HFF-Myc (cell line): ENCODE measurements at regions not wholly inside any gene's neighbourhood (a gene's known extent, or its start where the extent isn't known, plus 50 kb on each side); places are given as distances from the start of the nearest gene placed in this dataset.

Experiments
- DNase-seq: peaks from one replicate; pipeline ENCODE4 v3.0.0-alpha.2; 2011; ENCODE audit warnings: low read depth; ENCODE audit errors: extremely low read depth
- H3K4me3 ChIP-seq: replicated peaks from 2 replicates; pipeline ENCODE4 v1.5.1; 2011; ENCODE audit warnings: low read depth, mild to moderate bottlenecking, control low read depth, low read length
- TF ChIP-seq, protein P1 (sequence below): IDR thresholded peaks from 2 replicates; pipeline ENCODE4 v1.5.1; 2012; ENCODE audit warnings: mild to moderate bottlenecking, low read depth, low read length, control low read depth; ENCODE audit errors: missing control alignments

DNA sequence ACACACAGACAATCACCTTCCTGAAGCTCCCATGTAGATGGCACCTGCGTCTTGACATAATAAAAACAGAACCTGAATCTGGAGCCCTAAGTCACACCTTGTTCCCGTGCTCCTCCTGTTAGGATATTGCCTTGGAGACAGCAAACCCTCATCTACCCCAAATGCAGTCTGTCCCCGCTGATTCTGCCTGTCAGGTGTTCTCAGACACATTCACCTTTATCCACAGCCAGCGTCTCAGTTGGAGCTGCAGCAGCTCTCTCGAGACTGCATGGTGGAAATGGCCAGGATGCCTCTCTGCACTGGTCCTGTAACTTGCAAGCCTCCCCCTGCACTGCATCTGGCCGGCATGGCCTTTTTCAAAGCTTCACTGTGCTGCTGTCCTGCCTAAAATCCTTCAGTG, 218.0 kb upstream of the ZNF32 start:
- H3K4me3 ChIP-seq: no peak overlapping the region
- DNase-seq: no peak
- TF ChIP-seq, protein P1, sequence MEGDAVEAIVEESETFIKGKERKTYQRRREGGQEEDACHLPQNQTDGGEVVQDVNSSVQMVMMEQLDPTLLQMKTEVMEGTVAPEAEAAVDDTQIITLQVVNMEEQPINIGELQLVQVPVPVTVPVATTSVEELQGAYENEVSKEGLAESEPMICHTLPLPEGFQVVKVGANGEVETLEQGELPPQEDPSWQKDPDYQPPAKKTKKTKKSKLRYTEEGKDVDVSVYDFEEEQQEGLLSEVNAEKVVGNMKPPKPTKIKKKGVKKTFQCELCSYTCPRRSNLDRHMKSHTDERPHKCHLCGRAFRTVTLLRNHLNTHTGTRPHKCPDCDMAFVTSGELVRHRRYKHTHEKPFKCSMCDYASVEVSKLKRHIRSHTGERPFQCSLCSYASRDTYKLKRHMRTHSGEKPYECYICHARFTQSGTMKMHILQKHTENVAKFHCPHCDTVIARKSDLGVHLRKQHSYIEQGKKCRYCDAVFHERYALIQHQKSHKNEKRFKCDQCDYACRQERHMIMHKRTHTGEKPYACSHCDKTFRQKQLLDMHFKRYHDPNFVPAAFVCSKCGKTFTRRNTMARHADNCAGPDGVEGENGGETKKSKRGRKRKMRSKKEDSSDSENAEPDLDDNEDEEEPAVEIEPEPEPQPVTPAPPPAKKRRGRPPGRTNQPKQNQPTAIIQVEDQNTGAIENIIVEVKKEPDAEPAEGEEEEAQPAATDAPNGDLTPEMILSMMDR: no peak

DNA sequence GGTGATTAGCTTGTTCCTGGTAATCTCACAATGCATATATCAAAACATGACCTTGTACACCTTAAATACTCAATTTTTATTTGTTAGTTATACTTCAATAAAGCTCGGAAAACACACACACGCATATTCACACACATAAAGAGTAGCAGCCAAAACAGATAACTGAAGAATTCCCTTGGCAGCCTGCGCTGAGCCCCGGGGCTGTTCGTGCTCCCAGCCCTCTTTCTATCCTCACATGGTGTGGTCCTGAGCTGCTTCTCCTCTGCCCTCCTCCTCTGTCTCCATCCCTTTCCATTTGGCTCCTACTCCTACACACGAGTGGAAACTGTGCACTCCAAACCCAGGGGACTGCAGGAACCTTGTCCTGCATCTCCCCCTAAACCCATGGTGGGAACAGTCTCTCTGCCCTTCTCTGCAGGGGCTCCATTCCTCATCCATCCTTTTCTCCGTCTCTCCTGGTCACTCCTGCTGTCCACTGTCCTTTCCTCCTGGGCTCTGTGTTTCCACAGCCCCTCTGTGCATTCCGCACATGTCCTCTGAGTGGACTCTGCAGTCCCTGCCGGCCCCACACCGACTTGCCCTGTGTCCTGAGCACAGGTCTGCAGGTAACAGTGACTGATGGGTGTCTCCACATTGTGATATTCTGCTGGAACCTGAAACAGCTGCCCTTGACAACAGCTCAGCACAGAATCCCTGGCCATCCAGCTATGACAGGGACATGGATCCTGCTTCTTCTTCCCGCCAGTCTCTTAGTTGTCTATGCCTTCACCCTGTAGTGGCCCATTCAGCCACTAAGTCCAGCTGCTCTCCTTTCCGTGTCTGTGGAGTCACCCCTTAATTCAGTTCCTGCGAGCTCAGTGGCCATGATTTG, 216.8 kb upstream of the ZNF32 start:
- no peak for DNase-seq
- TF ChIP-seq, protein P1: no peak
- H3K4me3 ChIP-seq: no peak overlapping the region

DNA sequence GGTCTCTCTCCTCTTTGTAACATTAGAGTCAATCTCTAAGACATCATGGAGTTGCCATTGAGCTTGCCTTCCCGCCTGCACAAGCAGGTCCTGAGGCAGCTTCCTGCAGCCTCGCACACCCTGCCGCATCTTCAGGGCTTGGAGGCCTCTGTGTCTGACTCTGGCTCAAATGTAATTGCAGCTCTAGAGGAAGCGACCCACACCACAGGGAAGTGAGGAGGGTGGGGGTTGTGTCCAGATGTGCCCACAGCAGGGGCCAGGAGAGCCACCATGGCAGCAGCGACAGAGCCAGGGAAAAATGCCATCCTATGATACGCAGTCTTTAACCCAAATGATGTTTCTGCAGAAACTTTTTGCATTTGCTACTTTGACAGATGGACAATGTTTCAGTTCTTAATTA, 216.0 kb upstream of the ZNF32 start:
- H3K4me3 ChIP-seq: no peak overlapping the region
- TF ChIP-seq, protein P1: no peak
- no peak for DNase-seq

DNA sequence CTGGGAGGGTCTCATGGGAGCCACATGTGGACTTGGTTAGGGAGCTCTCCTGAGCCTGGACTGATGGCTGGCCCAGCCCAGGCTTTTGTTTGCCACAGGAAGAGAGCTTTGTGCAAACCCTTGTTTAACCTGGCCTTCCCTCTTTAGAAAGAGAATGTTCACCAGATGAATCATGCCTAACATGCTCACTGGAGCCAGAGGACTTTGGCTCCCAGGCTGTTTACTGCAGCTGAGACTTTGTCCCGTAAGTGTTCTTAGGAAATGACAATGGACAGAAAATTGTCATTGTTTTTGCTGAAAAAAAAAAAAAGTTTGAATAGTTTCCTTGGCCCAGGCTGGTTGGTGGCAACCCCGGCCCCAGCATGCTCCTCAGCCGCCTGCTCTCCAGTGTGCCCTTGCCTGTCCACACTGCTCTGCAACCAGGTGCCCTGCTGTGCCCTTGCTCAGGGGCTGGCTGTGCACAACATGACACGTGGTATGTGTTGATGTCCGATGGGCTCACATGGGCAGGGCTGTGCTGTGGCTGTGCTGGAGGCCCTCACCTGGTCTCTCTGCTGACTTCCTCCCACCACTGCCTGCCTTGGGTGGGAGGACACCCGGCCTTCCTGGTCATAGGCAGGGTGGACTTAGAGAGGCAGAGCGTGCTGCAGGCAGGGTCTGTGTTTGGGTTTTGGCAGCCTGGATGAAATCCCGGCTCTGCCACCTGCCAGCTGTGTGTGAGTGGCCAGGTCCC, 215.3 kb upstream of the ZNF32 start:
- no peak overlapping the region for H3K4me3 ChIP-seq
- DNase-seq: no peak
- TF ChIP-seq, protein P1: no peak

DNA sequence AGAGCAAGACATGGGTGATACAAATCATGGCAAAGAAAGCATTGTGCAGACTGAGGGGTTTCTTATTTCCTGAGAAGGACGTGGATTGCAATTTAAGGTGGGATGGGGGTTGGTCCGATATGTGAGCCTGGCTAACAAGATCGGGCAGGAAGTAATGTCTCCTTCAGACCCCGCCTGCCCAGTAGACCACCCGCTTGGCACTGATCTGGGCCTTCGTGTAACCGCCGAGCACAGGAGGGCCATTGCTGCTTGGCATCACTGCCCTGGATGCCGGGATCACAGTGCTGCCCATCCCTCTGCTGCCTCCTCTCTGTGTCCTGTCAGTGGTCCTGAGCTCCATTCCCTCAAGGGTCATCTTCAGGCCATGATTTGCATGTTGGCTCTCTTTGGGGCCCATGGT, 214.6 kb upstream of the ZNF32 start:
- DNase-seq: no peak
- TF ChIP-seq, protein P1: no peak
- no peak overlapping the region for H3K4me3 ChIP-seq

DNA sequence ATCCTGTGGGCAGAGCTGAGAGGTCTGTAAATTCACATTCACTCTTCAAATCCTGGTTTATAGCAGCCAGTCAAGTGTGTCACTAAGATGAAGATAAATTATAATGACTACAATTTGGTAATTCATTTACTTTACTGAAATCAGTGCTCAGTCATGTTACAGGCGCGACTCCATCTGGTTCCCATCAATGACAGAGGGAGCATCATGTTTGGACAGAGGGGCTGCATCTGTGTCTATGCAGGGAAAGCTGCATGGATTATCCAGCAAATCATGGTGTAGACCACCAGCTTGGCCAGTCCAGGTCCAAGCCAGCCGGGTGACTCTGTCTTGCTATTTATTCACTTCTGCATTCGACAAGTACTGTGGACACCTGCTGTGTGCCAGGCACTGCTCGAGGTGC, 214.1 kb upstream of the ZNF32 start:
- TF ChIP-seq, protein P1: no peak
- no peak for DNase-seq
- no peak overlapping the region for H3K4me3 ChIP-seq
